ENCODE measurements at regions not wholly inside any gene's neighbourhood (a gene's known extent, or its start where the extent isn't known, plus 50 kb on each side); places are given as distances from the start of the nearest gene placed in this dataset.

DNA sequence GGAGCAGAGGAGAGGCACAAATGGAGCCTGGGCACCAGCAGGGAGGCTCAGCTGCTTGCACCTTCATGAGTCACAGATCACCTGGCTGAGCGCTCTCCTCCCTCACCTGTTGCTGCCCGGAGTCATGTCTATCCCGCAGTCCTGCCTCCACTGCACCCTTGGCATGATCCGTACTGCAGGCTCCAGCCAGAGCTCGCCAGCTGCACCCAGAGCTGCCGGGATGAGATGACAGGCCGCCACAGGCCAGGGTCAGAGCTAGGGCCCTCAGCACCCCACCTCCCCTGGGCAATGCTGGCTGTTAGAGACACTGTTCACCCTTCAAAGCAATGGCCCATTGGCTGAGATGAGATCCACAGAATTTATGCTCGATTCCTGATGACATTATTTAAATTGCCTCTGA lies 702.8 kb downstream of the TBC1D22A start:
- no peak for DNase-seq (ENCODE audit: low read depth)

DNA sequence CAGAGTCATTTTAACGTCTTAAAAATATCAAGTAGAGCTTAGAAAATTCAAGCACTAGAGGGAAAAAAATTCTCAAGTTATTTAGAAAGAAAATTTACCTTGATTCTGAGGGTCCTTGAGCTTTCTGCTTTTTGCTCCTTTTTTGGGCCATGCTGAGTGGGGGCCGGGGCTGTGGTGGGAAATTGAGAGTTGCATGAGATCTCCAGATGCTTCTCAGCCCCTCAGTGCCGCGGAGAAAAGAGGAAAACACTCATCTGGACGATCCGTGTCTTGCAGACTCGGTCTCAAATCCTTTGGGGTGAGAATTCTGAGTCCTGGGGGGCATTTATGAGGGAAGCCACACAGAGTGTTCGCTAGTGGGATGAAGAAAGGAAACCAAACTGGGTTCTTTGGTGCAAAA lies 700.8 kb downstream of the TBC1D22A start:
- DNase-seq (ENCODE audit: low read depth), result no peak

DNA sequence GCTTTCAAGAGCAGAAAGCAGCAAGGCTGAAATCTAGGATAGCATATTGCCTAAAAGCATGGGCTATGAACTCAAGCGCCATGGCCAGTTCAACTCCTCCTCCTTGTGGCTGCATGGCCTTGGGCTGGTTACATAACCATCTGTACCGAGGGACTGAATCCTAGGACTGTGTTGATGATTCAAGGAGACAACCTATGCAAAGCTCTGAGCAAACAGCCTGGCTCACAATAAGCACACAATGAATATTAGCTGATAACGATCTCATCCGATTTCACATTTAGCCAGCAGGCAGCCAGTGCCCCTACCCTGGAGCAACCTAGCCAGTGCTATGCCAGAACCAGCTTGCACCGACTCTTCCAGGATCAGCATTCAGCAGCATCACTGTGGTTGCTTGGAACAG lies 698.4 kb downstream of the TBC1D22A start:
- DNase-seq (ENCODE audit: low read depth), result no peak

DNA sequence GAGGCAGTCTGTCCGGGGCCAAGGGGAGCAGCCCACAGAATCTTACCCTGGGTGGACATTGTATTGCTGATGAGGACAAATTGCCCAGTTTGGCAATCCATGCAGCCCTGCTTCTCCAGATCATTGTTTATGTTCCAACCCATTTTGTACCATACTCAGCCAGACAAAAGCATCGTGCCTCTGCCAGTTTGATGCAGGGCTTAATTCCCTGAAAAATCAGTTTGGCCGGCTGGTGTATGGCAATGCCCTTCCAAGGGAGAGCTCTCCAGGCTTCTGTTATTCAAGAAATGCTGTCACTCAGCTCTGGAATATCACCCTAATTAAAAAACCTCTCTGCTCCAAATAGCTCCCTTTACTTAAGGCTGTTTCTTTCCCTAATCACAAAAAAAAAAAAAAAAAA lies 697.7 kb downstream of the TBC1D22A start:
- no peak for DNase-seq (ENCODE audit: low read depth)

DNA sequence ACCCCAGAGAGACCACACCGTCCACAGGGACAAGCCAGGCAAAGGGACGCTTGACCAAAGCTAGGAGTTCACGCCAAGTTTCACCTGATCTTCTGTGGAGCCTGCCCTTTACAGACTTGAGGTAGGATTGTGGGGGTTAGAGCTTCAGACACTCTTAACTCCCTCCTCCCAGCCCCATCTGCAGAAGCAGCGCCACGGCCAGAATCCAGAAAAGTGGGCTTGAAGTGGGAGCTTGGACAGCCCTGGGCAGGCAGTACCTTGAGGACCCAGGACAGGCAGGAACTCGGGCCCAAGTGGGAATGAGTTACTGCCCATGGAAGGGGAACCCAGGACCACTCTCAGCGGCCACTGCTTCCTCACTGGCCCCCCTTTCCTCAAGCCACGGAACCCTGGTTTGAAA lies 695.9 kb downstream of the TBC1D22A start:
- no peak for DNase-seq (ENCODE audit: low read depth)

DNA sequence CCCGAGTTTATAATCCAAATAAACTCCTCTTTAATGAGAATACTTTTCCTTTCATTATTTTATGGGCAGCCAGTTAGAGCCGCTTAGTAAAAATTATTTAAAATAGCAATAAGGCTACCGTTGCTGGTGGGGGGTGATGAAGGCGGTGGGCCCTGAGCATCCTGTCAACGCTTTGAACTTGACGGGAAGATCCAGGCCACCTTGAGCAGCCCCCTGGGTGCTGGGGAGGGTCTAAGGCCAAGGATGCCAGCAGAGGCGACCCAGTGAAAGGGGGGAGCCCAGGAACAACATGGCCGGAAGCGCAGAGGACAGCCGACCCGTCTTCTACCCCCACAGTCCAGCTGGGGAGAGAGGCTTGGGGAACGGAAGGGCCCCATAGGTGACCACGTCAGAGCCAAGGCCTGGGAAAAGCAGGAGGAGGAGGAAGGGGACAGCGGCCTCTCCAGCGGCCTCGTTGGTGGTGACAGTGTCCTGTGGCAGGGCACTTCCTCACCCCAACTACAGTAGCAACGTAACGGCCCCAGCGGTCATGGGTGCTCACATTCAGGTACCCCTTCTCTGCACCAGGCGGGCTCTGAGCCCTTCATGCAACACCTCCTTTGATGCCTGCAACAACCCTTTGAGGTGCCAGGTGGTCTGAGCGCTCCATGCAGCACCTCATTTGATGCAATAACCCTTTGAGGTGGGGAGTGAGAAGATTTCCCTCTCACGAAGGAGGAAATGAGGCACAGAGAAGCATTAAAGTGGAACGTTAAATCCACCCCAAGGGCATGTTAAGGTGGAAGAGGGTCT lies 695.3 kb downstream of the TBC1D22A start:
- DNase-seq (ENCODE audit: low read depth), result no peak

DNA sequence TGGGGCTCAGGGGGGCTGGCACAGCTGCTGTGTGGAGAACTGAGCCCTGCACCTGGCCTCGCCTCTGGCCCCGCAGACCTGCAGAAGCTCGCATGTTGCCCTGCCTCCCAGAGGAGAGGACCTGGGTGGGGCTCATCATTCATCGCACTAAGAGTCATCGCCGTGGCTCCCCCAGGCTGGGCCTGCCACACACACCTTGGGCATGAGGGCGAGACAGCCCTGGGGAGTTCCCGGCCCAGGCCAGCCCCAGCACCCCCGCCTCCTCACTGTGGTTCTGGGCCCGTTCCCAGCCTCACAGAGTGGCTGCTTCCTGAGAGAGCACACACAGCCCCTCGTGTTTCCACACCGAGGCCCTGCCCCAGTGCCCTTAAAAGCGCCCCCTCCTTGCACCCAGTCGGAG lies 694.6 kb downstream of the TBC1D22A start:
- DNase-seq (ENCODE audit: low read depth), result no peak

DNA sequence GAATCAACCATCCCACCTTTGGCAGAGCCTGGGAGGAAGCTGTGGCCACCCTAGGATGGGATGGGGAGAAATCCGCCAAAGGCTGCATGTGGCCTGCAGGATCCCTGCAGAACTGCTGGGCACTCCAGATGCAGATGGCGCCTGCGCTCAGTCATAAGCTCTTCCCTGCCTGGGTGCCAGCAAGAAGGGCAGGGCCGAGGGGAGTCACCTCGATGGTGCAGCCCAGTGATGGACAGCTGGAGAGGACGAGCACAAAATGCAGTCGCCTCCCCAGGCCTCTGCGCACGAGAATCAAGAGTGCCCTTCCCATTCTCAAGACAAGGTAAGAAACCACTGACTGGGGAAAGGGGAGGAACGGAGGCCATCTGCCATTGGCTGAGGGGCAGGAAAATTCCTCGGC lies 693.6 kb downstream of the TBC1D22A start:
- DNase-seq (ENCODE audit: low read depth), result no peak

DNA sequence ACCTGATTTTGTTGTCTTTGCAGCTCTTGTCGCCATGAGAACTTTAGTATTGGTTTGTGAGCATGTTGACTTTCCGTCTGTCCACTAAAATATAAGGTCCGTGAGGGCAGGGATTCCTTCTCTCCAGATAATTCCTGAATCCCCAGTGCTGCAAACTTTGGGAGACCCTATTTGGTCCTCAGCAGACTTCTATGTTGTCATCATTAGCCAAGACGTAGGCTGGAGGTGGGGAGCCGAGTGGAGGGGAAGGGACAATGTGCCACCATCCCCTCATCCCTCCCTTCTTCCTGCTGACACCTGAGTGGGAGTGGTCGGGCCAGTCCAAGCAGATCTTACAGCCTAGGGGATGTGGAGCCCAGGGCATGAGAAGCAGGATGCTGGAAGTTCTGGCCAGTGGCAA lies 690.6 kb downstream of the TBC1D22A start:
- no peak for DNase-seq (ENCODE audit: low read depth)

DNA sequence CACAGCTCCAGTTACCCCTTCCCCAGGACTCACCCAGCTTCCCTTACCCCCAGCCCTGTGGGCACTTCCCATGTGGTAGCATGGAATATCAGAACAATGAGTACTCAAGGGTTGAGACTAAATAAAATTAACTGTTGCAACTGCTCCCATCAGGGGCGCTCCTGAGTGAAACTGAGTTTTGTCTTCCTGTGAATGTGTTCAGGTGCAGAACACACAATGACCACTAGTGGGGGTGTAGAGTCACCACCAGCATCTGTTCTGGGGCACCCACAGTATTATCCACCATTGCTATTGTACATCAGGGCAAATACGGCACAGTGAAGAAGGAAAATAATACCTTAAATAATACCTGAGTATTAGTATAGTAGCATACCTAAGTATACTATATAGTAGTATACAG lies 689.7 kb downstream of the TBC1D22A start:
- no peak for DNase-seq (ENCODE audit: low read depth)

DNA sequence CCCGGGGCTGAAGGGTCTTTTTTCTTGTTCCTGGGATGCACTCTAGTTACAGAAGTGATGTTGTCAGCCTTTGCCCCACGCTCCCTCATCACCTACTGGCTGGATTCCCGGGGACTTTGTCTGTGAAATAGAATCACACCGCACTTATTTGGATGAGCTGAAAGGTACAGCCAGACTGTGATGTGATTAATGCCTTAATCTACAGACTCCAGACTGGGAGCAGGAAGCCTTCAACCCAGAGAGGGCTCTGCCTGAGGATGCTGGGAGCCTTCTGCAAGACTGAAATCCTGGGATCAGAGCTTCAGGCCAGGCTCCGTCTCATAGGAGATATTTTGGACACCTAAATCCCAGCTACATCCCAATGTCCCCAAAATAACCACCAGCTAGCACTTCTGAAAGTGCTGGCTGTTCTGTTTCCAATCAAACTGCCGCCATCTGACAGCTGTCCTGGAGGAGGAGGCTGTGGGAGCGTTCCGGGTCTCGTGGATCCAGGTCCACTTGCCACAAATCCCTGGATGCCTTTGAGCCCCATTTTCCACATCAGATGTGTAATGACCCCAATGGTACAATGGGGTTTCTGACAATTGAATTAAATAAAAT lies 688.5 kb downstream of the TBC1D22A start:
- no peak for DNase-seq (ENCODE audit: low read depth)

DNA sequence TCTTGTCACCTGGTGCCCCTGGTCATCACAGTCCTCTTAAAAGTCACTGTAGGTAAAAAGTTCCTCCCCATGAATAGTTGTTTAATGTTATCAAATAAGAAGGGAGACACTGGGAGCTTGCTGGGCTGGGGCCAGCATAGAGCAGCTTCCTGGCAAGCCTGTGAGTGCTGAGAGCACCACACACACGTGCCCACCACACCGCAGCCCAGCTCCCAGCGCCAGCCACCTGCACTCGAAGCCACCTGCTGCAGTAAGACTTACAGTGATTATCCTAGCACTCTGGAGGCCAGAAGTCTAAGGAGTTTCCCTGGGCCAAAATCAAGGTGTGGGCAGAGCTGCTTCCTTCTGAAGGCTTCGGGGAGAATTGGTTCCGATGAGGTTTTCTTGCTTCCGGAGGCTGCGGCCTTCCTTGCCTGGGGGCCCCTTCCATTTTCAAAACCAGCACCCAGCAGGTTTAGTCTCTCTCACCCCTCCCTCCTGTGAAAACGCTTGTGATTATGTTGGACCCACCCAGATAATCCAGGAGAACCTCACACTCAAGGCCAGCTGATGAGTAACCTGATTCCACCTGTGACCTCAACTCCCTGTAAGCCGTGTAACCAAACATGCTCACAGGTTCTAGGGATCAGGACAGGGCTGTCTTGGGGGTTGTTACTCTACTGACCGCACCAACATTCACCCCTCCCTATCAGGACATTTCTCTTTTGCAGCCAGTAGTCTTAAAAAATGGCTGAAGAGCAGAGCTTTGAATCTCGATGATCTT lies 687.2 kb downstream of the TBC1D22A start:
- no peak for DNase-seq (ENCODE audit: low read depth)

DNA sequence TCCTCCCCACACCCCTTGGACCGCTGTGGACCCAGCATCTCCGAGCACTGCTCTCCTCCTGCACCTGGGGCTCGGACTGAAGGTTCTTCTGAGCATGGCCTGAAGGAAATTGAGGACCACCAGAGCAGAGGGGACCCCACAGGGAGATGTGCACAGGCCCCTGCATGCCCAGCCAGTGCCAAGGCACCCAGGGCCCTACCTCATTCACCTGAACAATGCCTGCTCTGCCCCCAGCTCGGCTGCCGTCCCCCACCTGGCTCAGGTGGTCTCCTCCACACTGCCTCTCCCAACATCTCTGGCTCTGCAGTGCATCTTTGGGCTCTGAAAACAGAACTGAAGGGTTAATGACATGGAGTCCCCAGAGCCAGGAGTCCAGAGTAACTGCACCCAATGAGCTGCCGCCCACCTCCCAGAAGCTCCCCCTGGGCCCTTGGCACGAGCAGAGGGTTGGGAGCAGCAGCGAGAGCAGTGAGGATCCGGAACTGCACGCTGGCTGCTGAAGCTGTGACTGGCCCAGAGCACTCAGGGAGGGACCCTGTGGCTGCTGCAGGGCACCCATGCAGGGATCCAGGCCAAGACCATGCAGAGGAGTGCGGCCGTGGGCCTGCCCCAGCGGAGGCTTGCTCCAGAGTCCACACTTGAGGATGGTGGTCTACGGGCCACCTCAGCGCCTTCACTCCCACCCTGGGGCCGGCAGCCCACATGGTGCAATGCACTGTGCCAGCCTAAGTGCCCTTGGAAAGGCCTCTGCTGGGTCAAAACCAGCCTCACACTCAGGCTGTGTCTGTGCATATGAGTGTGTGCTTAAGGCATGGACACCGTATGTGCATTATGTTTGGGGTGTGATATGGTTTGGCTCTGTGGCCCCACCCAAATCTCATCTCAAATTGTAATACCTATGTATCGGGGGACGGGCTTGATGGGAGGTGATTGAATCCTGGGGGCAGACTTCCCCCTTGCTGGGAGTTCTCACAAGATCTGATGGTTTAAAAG lies 686.1 kb downstream of the TBC1D22A start:
- no peak for DNase-seq (ENCODE audit: low read depth)

DNA sequence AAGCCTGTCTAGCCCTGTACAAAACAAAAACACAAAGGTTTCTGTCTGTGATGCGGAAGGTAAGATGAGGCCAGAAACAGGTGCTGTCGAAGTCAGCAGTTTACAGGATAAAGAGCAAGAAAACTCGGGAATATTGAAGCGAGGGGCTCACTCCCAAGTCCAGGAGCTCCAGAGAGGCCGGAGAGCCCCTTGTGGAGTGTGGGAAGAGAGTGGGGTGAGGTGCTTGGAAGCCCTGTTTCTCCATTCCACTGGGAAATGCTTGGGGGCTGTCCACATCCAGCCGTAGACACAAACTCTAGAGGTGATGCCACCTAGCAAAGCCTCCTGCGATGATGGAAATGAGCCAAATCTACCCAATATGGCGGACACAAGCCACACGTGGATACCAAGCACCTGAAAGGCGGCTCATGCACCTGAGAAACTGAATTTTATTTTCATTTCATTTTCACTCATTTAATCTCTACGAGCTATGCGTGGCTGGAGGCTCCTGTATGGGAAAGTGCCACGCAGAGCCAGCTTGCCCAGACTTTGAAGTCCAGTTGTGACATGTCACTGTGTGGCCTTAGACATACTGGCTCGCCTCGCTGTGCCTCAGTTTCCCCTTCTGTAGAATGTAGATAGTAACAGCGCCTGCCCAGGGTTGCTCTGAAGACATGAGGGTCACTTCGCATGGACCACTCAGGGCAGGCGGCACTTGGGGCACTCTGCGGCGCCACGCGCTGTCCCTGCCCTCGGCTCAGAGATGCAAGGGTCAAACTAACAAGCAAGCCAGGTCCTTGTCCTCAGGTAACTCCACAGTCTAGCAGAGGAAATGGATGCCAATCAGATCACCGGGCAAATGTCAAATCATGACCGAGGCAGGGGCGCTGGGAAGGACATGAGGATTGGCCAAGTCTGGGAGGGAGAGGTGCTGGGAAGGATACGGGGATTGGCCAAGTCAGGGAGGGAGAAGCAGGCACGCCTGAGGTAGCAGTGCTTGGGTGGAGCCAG lies 684.7 kb downstream of the TBC1D22A start:
- DNase-seq (ENCODE audit: low read depth), result no peak

DNA sequence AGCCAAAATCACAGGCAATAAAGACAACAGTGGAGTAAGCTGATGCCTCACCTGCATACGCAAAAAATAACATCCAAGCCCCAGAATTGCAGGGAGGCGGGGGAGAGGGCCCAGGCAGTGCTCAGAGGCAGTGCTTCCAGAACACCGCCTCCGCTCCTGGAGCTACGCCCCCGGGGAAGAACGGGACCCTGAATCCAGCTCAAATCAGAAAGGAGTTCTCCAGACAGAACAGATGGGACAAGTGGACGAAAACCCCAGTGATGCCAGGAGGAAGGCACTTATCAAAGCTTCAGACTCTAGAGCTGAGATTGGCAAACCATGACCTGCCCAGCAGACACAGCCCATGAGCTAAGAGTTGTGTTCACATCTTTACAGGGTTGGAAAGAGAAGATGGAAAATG lies 683.9 kb downstream of the TBC1D22A start:
- DNase-seq (ENCODE audit: low read depth), result no peak

DNA sequence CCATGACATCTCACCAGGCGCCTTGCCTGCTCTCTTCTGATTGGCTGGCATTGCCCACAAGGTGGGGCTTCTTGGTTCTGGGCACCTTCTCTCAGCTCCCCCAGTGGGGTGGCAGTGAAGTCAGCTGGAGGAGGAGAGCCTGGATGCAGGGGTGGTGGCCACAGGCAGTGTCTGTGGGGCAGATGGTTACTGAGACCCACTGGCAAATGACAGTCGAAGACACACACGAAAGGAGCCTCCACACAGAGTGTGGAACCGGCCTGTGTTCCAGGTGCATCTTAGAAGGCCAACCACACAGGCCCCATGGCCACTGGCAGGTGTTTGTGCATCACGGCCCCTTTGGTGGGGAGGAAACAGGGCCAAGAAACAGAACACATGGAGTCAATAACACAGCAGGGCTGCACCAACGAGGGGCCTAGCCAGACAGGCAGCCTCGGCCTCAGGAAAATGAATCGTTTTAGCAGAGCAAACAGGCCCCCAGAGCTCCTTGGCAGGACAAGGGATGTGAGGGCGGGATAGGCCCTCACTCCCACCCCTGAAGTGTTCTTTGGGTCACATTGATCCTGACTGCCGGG lies 683.4 kb downstream of the TBC1D22A start:
- DNase-seq (ENCODE audit: low read depth), result no peak

DNA sequence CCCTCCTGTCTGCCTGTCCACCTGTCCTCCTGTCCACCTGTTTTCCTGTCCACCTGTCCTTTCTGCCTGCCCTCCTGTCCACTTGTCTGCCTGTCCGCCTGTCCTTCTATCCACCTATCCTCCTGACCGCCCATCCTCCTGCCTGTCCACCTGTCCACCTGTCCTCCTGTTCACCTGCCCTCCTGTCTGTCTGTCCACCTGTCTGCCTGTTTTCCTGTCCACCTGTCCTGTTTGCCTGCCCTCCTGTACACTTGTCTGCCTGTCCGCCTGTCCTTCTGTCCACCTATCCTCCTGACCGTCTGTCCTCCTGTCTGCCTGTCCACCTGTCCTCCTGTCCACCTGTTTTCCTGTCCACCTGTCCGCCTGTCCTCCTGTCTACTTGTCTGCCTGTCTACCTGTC lies 682.8 kb downstream of the TBC1D22A start:
- DNase-seq (ENCODE audit: low read depth), result no peak

DNA sequence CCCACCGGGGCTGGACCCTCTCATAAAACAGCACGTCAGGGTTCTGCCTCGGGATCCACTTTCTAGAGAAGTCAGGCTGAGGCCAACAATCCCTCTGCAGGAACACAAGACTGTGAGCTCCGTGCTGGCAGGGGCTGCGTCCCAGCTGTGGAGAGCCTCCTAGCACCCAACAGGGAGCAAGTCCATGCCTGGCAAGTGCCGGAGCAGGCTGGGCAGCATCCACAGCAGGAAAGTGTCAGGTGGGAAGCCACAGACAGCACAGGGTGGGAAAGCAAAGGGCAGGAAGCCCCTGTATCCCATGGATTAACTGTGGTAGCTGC lies 682.3 kb downstream of the TBC1D22A start:
- no peak for DNase-seq (ENCODE audit: low read depth)

DNA sequence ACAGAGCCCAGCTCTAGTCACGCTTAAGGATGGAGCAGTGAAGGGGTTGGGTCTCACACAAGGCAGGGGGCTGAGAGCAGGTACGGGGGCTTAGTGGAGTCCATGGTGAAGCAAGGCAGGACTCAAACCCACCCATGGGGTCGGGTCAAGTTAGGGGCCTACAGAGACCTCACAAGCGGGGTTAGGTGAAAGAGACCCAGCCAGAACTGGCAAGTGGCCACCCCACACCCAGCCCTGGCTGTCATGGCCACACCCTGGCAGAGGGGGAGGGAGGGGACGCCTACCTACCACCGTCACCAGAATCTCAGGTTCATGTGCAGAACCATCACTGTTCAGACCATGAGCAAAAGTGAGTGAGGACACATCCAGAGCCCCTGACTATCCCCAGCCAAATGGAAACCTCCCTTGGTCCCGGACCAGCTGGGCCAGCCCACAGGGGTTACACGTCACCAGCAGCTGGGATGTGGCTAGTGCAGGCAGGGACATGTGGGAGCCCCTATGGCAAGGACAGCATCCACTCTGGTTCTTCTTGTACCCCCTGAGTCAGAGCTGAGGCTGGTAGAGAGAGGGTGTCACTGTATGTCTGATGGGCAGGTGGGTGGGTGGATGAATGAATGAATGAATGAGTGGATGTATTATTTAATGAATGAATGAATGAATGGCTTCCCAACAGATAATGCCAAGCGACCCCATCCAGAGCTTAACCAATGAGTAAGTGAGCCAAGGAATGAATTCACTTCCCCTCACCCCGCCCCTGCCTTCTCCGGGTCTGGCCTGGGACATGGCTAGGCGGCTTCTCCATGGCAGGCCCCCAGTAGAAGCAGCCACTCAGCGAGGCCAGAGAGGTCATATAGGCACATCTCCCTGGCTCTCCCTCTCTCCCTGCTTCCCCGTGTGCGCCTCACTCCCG lies 681.6 kb downstream of the TBC1D22A start:
- no peak for DNase-seq (ENCODE audit: low read depth)

DNA sequence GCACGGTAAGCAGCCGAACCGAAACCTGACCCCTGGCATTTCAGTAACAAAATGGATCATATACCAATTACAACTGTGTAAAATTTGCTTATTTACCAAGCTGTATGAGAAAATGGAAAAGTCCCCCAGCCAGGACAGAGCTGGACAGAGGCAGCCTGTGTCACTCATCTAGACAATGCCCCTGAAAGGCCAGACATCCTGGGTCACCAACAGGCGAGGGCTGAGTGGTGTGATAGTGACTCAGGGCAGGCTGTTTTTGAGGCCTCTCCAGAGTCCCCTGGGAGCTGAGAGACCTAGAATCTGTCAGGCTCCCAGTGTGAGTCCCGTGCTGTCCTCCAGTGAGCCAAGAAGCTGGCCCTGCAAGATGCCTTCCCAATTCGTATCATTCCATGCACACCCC lies 680.4 kb downstream of the TBC1D22A start:
- no peak for DNase-seq (ENCODE audit: low read depth)
